ENCODE measurements at regions not wholly inside any gene's neighbourhood (a gene's known extent, or its start where the extent isn't known, plus 50 kb on each side); places are given as distances from the start of the nearest gene placed in this dataset.

DNA sequence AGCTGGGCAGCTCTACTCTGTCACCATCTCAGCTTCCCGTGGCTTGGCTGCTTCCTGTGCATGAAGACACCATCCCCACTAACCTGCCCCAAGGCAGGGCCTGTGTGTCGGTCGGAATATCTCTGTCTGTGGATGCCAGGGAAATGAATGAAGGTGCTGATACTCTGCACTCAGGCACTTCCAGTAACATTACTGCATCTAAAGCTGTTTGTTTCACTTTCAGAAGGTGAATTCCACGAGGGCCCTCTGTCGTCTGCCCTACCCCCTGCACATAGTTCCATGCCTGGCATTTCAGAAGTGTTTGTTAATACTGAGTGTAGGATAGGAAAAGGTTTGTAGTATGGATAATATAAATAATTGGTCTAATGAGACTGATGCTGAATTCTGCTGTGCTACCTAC, 114.7 kb upstream of the GMDS start:
- DNase-seq (no peak), ATAC-seq (no peak)
- H3K36me3 ChIP-seq (ENCODE audit: insufficient read depth in 1 of 2, low read depth in 1 of 2), result peaks cover 0 to 4% of the 10 kb centered on the region in 2 donors
- no peak overlapping the region for H3K27ac ChIP-seq
- no peaks in the 10 kb centered on the region for H3K4me1 ChIP-seq
- intact Hi-C loops (cut with DNase I), result no loop called here
- no peaks in the 10 kb centered on the region for H3K9me3 ChIP-seq
- no peaks in the 10 kb centered on the region for H3K27me3 ChIP-seq (ENCODE audit: insufficient read depth in 3 of 3, low read length in 2 of 3)
- TF ChIP-seq, protein P1, sequence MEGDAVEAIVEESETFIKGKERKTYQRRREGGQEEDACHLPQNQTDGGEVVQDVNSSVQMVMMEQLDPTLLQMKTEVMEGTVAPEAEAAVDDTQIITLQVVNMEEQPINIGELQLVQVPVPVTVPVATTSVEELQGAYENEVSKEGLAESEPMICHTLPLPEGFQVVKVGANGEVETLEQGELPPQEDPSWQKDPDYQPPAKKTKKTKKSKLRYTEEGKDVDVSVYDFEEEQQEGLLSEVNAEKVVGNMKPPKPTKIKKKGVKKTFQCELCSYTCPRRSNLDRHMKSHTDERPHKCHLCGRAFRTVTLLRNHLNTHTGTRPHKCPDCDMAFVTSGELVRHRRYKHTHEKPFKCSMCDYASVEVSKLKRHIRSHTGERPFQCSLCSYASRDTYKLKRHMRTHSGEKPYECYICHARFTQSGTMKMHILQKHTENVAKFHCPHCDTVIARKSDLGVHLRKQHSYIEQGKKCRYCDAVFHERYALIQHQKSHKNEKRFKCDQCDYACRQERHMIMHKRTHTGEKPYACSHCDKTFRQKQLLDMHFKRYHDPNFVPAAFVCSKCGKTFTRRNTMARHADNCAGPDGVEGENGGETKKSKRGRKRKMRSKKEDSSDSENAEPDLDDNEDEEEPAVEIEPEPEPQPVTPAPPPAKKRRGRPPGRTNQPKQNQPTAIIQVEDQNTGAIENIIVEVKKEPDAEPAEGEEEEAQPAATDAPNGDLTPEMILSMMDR (IDR thresholded peaks at IDR 0.05), result no peak
- no peak overlapping the region for H3K4me3 ChIP-seq
- 78 to 88% (median 83%) methylated on average over 5 of the region's 5 CpGs for whole genome bisulfite sequencing, 3 donors

DNA sequence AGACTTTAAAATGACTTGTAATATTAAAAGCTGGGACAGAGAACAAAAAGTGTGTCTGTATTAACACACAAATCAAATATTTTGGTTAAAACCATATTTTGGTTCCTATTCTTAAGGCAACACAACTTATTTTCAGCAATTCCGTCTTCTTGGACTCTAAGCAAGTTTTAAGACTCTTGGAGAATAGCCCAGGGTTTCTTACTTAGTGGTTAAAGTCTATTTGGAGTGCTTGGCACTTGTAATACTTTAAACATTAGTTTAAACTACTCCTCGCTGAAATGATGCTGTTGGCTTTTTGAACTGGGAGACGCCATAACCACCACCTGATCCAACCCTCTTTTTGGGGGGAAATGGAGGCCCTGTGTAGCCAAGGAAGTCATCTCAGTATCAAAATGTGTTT, 109.7 kb upstream of the GMDS start:
- intact Hi-C loops (cut with DNase I), result loop anchor here in 1 of 2 donors (10.0 kb wide), 1 partner anchor 150 kb away; no protein-coding TSS in a partner anchor
- ATAC-seq, result no peak

DNA sequence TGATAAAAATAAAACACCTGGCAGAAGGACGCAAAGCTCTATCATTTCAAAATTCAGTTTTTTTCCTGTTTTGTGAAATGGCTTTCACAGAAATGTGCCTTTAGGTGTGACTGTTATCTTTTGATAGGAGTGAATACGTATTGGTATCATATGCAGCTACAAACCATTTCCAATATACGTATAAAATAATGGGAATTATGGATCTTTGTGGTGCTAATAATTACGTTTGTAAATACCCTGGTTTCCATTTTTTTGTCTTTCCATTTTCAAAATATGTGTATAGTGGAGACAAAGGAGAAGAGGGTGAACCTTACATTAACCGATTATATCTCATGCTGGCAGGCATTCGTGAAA, 108.7 kb upstream of the GMDS start:
- ATAC-seq, result no peak
- 66 to 68% (median 66%) methylated on average over 6 of the region's 6 CpGs for WGBS, 3 donors
- H3K4me1 ChIP-seq, result no peaks in the 10 kb centered on the region
- intact Hi-C loops (cut with DNase I), result loop anchor here (5.0 to 10.0 kb wide), 2 partner anchors 149 to 757 kb away; no protein-coding TSS in a partner anchor
- H3K27me3 ChIP-seq (ENCODE audit: insufficient read depth in 3 of 3, low read length in 2 of 3), result no peaks in the 10 kb centered on the region
- no peak overlapping the region for H3K27ac ChIP-seq
- no peak for DNase-seq
- TF ChIP-seq, protein P1 (IDR thresholded peaks at IDR 0.05), result no peak
- no peak overlapping the region for H3K4me3 ChIP-seq
- no peaks in the 10 kb centered on the region for H3K36me3 ChIP-seq (ENCODE audit: insufficient read depth in 1 of 2, low read depth in 1 of 2)
- H3K9me3 ChIP-seq, result no peaks in the 10 kb centered on the region

More for the DNA sequence above, 109.7 kb upstream of the GMDS start:
- H3K36me3 ChIP-seq (ENCODE audit: insufficient read depth in 1 of 2, low read depth in 1 of 2), result no peaks in the 10 kb centered on the region
- TF ChIP-seq, protein P1 (IDR thresholded peaks at IDR 0.05), result no peak
- no peaks in the 10 kb centered on the region for H3K27me3 ChIP-seq (ENCODE audit: insufficient read depth in 3 of 3, low read length in 2 of 3)
- no peaks in the 10 kb centered on the region for H3K9me3 ChIP-seq
- no peak for DNase-seq
- no peaks in the 10 kb centered on the region for H3K4me1 ChIP-seq
- H3K4me3 ChIP-seq, result no peak overlapping the region
- H3K27ac ChIP-seq, result no peak overlapping the region
- WGBS, 3 donors, result 73 to 87% (median 75%) methylated on average over 3 of the region's 3 CpGs

DNA sequence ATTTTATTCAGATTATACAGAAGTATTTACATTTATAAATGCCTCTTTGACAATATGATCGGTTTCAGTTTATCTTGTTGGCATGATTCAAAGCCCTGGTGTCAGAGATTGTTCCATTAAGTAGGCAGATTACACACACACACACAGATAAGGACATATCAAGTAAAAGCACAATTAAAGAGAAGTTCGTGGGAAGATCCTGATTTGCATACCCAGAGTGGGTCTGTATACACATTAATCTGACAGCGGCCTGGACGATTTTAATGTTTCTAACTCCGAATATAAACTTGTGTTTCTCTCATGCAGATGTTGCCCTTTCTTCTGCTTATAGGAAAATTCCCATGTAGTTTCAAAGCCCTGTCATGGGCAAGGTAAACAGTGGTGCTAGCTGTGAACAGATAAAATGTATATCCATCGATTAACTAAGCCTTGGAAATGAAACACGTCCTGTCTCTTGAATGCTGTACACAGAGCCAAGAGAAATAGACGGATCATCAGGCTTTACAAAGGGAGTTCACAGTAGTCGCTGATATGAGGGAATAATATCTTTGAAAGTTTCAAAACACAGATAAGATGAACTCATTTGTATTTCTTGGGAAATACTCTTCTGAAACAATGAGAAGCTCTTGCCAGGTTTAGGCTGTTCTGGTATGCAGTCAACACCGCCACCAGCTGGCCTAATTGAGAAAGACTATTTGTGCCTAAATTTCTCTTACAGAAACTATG, 108.2 kb upstream of the GMDS start:
- no peak overlapping the region for H3K4me3 ChIP-seq
- no peaks in the 10 kb centered on the region for H3K27me3 ChIP-seq (ENCODE audit: insufficient read depth in 3 of 3, low read length in 2 of 3)
- TF ChIP-seq, protein P1 (IDR thresholded peaks at IDR 0.05), result peak; percentile 78
- intact Hi-C loops (cut with DNase I), result loop anchor here (2.0 to 10.0 kb wide), 3 partner anchors 149 to 756 kb away; no protein-coding TSS in a partner anchor
- H3K27ac ChIP-seq, result no peak overlapping the region
- no peaks in the 10 kb centered on the region for H3K36me3 ChIP-seq (ENCODE audit: insufficient read depth in 1 of 2, low read depth in 1 of 2)
- ATAC-seq (peak in 3 of 4 donors; percentile 65 to 79 (median 68)), DNase-seq (peak in 1 of 2 donors; percentile 51)
- H3K4me1 ChIP-seq, result no peaks in the 10 kb centered on the region
- WGBS, 3 donors, result 62 to 70% (median 64%) methylated on average over 10 of the region's 10 CpGs
- no peaks in the 10 kb centered on the region for H3K9me3 ChIP-seq

All from psoas muscle (tissue), 7 donors.